Hematopoietic multipotent progenitor cell (in vitro differentiated cells): ENCODE measurements at regions not wholly inside any gene's neighbourhood (a gene's known extent, or its start where the extent isn't known, plus 50 kb on each side); places are given as distances from the start of the nearest gene placed in this dataset.

ENCODE experiments used
- DNase-seq, 3 donors: peaks; one replicate each; pipeline ENCODE4 v3.0.0-alpha.2; 2011 to 2015; ENCODE audit warnings: low read depth in 2 of 3, low spot score in 2 of 3

DNA sequence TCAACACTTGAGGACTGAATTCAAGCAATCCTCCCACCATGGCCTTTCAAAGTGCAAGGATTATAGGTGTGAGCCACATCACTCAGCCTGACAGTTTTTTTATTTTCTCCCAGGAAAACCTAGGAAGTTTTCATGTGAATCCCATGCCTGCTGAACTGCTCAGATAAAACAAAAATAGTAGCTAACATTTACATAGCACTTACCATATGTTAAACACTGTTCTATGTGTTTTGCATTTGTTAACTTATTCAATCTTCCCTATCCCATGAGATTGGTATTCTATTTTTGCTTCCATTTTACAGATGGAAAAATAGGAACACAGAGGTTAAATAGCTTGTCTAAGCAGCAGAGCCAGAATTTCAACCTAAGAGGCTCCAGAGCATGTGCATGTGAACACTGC lies 157.4 kb upstream of the KCTD1 start:
- DNase-seq, result no peak

GRCh38 chr18:26703170-26703930 lies 155.0 kb upstream of the KCTD1 start:
- DNase-seq, result peak in 1 of 3 donors; percentile 44

DNA sequence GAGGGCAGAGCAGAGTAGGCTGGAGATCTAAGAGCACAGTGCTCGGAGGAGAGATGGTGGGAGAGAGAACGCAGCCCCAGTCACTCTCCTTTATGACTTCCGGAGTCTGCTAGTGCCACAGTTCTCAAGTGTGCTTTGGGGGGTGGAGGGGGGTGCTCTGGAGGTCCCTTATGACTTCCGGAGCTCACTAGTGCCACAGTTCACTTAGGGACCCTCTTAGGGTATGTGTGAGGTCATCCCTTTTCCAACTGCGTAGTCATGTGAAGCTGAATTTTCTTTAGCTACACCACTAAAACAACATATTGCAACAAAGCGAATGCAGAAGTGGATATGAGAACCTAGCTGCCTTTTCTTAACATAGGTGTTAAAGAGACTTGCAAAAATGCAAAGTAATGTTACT lies 153.7 kb upstream of the KCTD1 start:
- DNase-seq, result peak in 2 of 3 donors; percentile 52 to 85

GRCh38 chr18:26700728-26701127 lies 152.4 kb upstream of the KCTD1 start:
- DNase-seq, result no peak

- DNase-seq, result no peak
These were observed 151.8 kb upstream of the KCTD1 start for GRCh38 chr18:26700201-26700600.

GRCh38 chr18:26697186-26697884 lies 149.0 kb upstream of the KCTD1 start:
- no peak for DNase-seq

DNA sequence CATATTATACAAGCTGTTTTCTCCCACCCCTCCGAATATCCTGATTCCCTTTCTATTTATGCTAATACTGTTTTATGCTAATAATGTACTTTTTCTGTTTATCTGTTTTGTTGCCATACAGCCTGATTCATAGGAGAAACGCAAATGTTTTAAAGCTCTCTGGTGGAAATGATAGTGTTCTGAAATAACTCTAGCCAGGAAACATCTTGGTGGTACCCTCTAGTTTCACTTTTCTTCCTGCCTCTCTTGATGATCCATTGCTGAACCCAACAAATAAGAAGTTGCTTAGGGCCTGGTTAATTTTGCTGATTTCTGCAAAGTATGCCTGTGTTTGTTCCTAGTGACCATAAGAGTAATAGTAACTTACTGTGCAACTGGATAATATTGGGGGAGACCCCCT lies 148.4 kb upstream of the KCTD1 start:
- DNase-seq, result peak in 2 of 3 donors; percentile 50 to 87

- DNase-seq, result no peak
These were observed 148.0 kb upstream of the KCTD1 start for GRCh38 chr18:26696308-26696707.

- no peak for DNase-seq
These were observed 141.0 kb upstream of the KCTD1 start for GRCh38 chr18:26689226-26689879.

DNA sequence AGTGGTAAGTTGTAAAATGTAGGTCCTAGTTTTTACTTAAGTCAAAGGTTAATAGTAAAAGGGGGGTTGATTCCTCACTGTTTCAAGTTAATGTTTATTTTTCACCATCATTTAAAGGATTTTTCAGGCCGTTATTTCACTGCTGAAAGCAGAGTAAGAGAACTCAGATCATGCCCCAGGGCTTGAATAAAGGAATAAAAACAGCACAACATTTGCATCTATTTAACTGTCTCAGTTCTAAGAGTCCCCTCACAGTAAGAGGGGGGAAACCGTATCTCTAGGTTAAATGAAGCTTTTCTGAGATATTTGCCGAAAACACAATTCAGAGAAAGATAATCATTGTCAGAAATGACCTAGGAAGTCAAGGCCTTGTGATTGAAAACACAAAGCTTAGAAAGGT lies 138.2 kb upstream of the KCTD1 start:
- no peak for DNase-seq

DNA sequence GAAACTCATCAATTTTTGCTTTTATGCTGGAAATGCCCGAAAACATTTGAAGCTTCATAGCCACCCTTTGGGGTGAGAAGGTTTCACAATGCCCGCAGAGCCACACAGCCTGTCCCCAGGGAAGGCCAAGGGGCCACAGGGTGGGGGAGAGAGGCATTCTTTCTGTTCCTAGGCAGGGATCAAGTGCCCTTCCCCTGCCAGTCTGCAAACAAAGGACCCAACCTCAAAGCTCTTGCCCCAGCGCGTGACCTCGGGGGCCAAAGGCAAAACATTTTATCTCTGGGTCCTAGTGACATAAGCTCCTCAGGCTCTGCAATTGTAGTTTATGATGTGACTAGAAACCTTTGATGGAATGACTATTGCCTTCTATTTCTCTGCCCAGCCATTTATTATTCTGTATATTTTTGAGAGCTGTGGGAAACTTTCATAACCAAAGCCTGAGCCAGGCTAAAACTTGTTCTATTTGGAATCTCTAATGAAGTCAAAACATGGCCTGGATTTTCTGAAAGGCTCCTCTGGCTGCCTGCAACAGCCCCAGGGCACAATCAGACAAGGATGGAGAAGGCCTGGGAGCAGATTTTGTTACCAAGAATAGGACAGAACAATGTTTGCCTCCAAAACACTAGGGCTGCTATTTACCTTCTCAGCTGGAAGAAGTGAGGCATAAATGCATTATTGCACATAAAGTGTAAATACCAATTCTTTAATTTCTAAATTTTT lies 137.2 kb upstream of the KCTD1 start:
- no peak for DNase-seq

GRCh38 chr18:26677957-26678356 lies 129.6 kb upstream of the KCTD1 start:
- DNase-seq, result no peak

GRCh38 chr18:26667046-26667445 lies 118.7 kb upstream of the KCTD1 start:
- DNase-seq, result no peak

- peak in 1 of 3 donors; percentile 32 for DNase-seq
These were observed 114.6 kb upstream of the KCTD1 start for GRCh38 chr18:26662996-26663395.

DNA sequence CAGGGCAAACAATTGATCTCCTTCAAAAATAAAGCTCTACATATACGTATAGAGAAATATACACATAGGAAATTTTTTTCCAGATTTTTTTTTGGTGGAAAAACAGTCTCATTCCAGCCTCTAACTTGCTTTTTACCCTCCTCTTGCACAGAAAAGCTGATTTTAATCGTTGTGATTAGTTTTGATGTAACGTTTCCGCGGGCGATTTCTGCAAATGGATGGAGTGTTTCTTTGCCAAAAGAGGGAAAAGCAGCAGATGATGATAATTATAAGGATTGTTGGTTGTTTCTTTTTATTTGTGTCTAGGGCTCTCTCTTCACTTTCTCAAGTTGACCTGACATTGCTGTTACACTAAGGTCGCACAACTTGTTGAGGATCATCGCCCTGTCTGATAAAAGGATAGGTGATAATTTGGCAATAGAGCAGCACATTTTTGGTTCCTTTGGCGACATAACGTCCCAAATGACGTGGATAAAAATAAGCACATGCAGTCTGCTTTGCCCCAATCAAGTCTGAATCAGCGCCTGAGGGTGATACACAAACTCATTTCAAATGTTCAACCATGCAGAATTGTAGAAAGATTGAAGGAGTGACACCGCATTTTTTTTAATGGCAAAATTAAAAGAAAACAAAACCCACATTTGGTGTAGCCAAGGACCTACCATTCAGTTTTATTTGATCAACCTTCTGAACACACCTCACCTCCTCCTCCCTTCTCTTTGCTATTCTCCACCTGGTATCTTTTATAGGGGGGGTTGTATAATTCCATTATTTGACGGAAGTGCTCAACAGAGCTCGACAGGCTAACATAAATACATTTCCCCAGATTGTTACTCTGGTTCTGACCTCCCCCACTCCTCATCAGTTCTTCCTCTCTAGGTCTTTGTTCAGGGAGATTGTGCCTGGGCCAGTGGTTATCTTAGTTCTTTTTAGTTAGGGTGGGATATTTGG lies 109.6 kb upstream of the KCTD1 start:
- no peak for DNase-seq

GRCh38 chr18:26656944-26657536 lies 108.7 kb upstream of the KCTD1 start:
- peak in 2 of 3 donors; percentile 55 to 62 for DNase-seq

DNA sequence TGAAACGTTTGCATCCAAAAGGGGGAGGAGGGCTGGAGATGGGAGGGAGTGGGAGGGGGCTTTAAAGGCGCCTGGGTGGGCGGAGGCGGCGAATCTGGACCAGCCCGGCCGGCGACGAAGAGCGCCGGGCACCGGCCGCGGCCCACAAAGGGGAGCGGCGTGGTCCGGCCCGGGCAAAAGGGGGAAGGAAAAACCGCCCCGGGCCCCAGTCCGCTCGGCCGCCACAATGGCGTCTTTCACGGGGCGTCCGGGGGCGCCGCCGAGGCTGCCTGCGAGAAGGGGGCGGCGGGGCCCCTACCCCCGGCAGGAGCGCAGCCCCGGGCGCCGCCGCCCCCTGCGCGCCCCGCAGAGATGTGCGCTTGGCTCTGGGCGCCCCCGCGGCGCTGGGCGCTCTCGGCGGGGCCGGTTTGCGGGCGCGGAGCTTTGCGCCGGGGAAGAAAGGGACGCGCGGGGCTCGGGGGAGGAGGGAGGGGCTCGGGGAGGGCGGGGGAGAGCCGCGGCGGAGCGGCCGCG lies 108.1 kb upstream of the KCTD1 start:
- DNase-seq, result no peak

- peak in 2 of 3 donors; percentile 26 to 40 for DNase-seq
These were observed 107.4 kb upstream of the KCTD1 start for GRCh38 chr18:26655525-26656430.
